Lung (tissue), 11 donors: ENCODE measurements at regions not wholly inside any gene's neighbourhood (a gene's known extent, or its start where the extent isn't known, plus 50 kb on each side); places are given as distances from the start of the nearest gene placed in this dataset.

Source experiments
- ATAC-seq: fragments of 200-7000 bp; cut with Tn5 transposase; one replicate; pipeline ENCODE4 v1.9.1; 2020; ENCODE audit warnings: moderate number of reproducible peaks; ENCODE audit not compliant: insufficient read depth, low FRiP score
- DNase-seq, 3 donors: peaks; one replicate each; pipeline ENCODE4 v3.0.0-alpha.2; 2013 to 2017
- H3K27ac ChIP-seq, 2 donors: one replicate each; pipeline ENCODE4 v1.5.1; 2013; ENCODE audit warnings: mild to moderate bottlenecking in 2 of 2, moderate library complexity in 2 of 2, control low read depth in 1 of 2, inconsistent platforms in 1 of 2, low read depth in 1 of 2, low read length in 1 of 2
- H3K27me3 ChIP-seq, 3 donors: one replicate each; pipeline ENCODE4 v1.5.1; 2013; ENCODE audit warnings: low read length in 2 of 3; ENCODE audit not compliant: control insufficient read depth in 3 of 3, insufficient read depth in 3 of 3
- H3K36me3 ChIP-seq, 4 donors: one replicate each; pipeline ENCODE4 v1.5.1; 2013; ENCODE audit warnings: low read length in 4 of 4, mild to moderate bottlenecking in 1 of 4, moderate library complexity in 1 of 4; ENCODE audit not compliant: control insufficient read depth in 4 of 4, insufficient read depth in 4 of 4
- H3K4me1 ChIP-seq, 5 donors: one replicate each; pipeline ENCODE4 v1.5.1; 2013; ENCODE audit warnings: low read length in 5 of 5, mild to moderate bottlenecking in 2 of 5, moderate library complexity in 1 of 5; ENCODE audit not compliant: control insufficient read depth in 5 of 5, insufficient read depth in 5 of 5
- H3K4me3 ChIP-seq: one replicate; pipeline ENCODE4 v1.5.1; 2013; ENCODE audit warnings: mild to moderate bottlenecking, control low read depth, moderate library complexity
- H3K9ac ChIP-seq, 2 donors: one replicate each; pipeline ENCODE4 v1.5.1; 2013; ENCODE audit warnings: low read length in 2 of 2, control low read depth in 1 of 2; ENCODE audit not compliant: insufficient read depth in 1 of 2
- H3K9me3 ChIP-seq, 4 donors: one replicate each; pipeline ENCODE4 v1.5.1; 2013; ENCODE audit warnings: low read length in 3 of 4, mild to moderate bottlenecking in 1 of 4, moderate library complexity in 1 of 4; ENCODE audit not compliant: control insufficient read depth in 4 of 4, insufficient read depth in 3 of 4
- WGBS, 2 donors: extraction: QIAGEN DNeasy Blood & Tissue Kit; methylation state at CpG; one replicate each; pipeline ENCODE4 v1.1.7; 2013; 5-methylcytosine and 5-hydroxymethylcytosine counted together
- TF ChIP-seq, protein P1 (sequence below): IDR thresholded peaks from 2 replicates; pipeline ENCODE4 v1.5.1; 2012; ENCODE audit warnings: mild to moderate bottlenecking; ENCODE audit errors: control extremely low read depth, extremely low read depth
- donor health status: control.
- donor health status: control.
- donor health status: Bipolar disorder and iron deficiency.
- donor health status: healthy.
- donor health status: DM: yes; HTN: yes; CAD: no.

- Histone ChIP-seq H3K4me3 (no peak overlapping the region), H3K27me3 (no peaks in the 10 kb centered on the region), H3K9me3 (peaks cover 0 to 1% (median 0%) of the 10 kb centered on the region in 4 donors), H3K9ac (no peak overlapping the region), H3K36me3 (no peaks in the 10 kb centered on the region), H3K4me1 (no peaks in the 10 kb centered on the region), H3K27ac (no peak overlapping the region)
- TF ChIP-seq, protein P1, sequence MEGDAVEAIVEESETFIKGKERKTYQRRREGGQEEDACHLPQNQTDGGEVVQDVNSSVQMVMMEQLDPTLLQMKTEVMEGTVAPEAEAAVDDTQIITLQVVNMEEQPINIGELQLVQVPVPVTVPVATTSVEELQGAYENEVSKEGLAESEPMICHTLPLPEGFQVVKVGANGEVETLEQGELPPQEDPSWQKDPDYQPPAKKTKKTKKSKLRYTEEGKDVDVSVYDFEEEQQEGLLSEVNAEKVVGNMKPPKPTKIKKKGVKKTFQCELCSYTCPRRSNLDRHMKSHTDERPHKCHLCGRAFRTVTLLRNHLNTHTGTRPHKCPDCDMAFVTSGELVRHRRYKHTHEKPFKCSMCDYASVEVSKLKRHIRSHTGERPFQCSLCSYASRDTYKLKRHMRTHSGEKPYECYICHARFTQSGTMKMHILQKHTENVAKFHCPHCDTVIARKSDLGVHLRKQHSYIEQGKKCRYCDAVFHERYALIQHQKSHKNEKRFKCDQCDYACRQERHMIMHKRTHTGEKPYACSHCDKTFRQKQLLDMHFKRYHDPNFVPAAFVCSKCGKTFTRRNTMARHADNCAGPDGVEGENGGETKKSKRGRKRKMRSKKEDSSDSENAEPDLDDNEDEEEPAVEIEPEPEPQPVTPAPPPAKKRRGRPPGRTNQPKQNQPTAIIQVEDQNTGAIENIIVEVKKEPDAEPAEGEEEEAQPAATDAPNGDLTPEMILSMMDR: no peak
- DNase-seq (no peak), ATAC-seq (no peak)
- WGBS, 2 donors: 91 to 94% methylated on average over 2 of the region's 2 CpGs
Observed at GRCh38 chr5:61790678-61791077, 458.6 kb downstream of the ZSWIM6 start.

- 86 to 92% methylated on average over 4 of the region's 4 CpGs for WGBS, 2 donors
- Histone ChIP-seq H3K9ac (no peak overlapping the region), H3K36me3 (no peaks in the 10 kb centered on the region), H3K4me1 (no peaks in the 10 kb centered on the region), H3K9me3 (no peaks in the 10 kb centered on the region), H3K4me3 (no peak overlapping the region), H3K27me3 (peaks cover 0 to 2% (median 0%) of the 10 kb centered on the region in 3 donors), H3K27ac (no peak overlapping the region)
- no peak for ATAC-seq
- TF ChIP-seq, protein P1: no peak
- DNase-seq: no peak
Observed at GRCh38 chr5:61796773-61797172, 464.7 kb downstream of the ZSWIM6 start.

GRCh38 chr5:61800450-61800849 lies 468.4 kb downstream of the ZSWIM6 start:
- H3K27me3 ChIP-seq: peaks cover 0 to 2% (median 0%) of the 10 kb centered on the region in 3 donors
- WGBS, 2 donors: 94 to 97% methylated on average over 4 of the region's 4 CpGs
- DNase-seq: no peak
- H3K4me1 ChIP-seq: no peaks in the 10 kb centered on the region
- H3K36me3 ChIP-seq: no peaks in the 10 kb centered on the region
- H3K9me3 ChIP-seq: no peaks in the 10 kb centered on the region
- TF ChIP-seq, protein P1: no peak
- no peak for ATAC-seq
- no peak overlapping the region for H3K27ac ChIP-seq
- no peak overlapping the region for H3K9ac ChIP-seq
- H3K4me3 ChIP-seq: no peak overlapping the region

GRCh38 chr5:61801174-61801573 lies 469.1 kb downstream of the ZSWIM6 start:
- peaks cover 0 to 2% (median 0%) of the 10 kb centered on the region in 3 donors for H3K27me3 ChIP-seq
- H3K27ac ChIP-seq: no peak overlapping the region
- no peaks in the 10 kb centered on the region for H3K36me3 ChIP-seq
- TF ChIP-seq, protein P1: no peak
- H3K9ac ChIP-seq: no peak overlapping the region
- H3K4me1 ChIP-seq: no peaks in the 10 kb centered on the region
- ATAC-seq (no peak), DNase-seq (no peak)
- WGBS, 2 donors: 59 to 72% methylated on average over 4 of the region's 4 CpGs
- no peaks in the 10 kb centered on the region for H3K9me3 ChIP-seq
- H3K4me3 ChIP-seq: no peak overlapping the region
